H1 (cell line): ENCODE measurements at regions not wholly inside any gene's neighbourhood (a gene's known extent, or its start where the extent isn't known, plus 50 kb on each side); places are given as distances from the start of the nearest gene placed in this dataset.

ENCODE experiments used
- NANOG ChIP-seq: IDR thresholded peaks from 2 replicates; pipeline ENCODE4 v1.6.1; 2011; ENCODE audit warnings: low read length, low read depth, mild to moderate bottlenecking, inconsistent platforms; ENCODE audit not compliant: insufficient read depth, poor library complexity, severe bottlenecking

- TF ChIP-seq NANOG = no peak
Measured at GRCh38 chr2:52859065-52859464, 908.5 kb upstream of the CHAC2 start (continued).
